HG03108 (cell line): ENCODE measurements at regions not wholly inside any gene's neighbourhood (a gene's known extent, or its start where the extent isn't known, plus 50 kb on each side); places are given as distances from the start of the nearest gene placed in this dataset.
"Not testable (repeated sequence)": the region's sequence is repeated elsewhere in the genome, so short reads cannot be mapped to it uniquely, and the experiment has no call there.

Experiments used
- ATAC-seq: cut with Tn5 transposase; IDR thresholded peaks from one replicate; pipeline ENCODE4 v1.9.1; 2021; ENCODE audit warnings: moderate library complexity; ENCODE audit not compliant: unreplicated experiment

- peak; percentile 71 for ATAC-seq
These were observed 414.7 kb upstream of the GHITM start for GRCh38 chr10:83724471-83725241.

DNA sequence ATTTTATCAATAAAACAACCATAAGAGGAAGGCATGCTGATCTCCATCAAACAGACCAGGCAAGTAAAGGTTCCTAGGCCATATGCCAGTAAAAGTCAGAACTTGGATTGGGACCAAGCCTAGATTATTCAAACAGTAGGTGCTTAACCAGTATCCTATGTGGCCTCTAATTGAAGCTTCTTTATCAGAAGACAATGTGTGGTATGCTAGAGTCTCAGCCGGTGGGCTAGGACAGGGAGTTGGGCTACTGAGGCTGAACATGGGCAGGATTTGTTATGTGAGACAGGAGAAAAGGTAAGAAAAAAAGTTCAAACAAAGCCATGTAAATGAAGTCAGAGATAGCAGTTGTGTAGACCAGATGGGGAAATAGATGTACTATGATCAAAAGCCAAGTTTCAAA is 413.7 kb upstream of the GHITM start:
- ATAC-seq: no peak

- ATAC-seq: no peak
These were observed 405.0 kb upstream of the GHITM start for GRCh38 chr10:83734278-83734677.

GRCh38 chr10:83736008-83736407 is 403.3 kb upstream of the GHITM start:
- no peak for ATAC-seq

- ATAC-seq: no peak
These were observed 388.7 kb upstream of the GHITM start for GRCh38 chr10:83750604-83751003.

DNA sequence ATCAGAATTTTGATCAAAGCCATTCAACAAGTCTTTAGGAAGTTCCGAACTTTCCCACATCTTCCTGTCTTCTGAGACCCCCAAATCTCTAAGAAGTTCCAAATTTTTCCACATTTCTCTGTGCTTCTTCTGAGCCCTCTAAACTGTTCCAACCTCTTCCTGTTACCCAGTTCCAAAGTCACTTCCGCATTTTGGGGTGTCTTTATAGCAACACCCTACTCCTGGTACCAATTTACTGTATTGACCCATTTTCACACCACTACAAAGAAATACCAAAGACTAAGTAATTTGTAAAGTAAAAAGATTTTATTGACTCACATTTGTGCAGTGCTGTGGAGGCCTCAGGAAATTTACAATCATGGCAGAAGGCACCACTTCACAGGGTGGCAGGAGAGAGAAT is 385.8 kb upstream of the GHITM start:
- no peak for ATAC-seq

DNA sequence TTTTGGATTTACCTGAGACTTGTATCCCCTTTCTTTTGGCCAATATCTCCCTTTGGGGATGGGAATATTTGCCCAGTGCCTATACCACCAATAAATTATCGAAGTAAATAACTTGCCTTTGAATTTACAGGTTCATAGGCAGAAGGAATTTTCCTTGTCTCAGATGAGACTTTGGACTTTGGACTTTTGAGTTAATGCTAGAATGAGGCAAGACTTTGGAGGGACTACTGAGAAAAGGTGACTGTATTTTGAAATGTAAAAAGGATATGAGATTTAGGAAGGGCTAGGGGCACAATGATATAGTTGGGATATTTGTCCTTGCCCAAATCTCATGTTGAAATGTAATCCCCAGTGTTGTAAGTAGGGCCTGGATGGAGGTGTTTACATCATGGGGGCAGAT is 384.5 kb upstream of the GHITM start:
- ATAC-seq: no peak

- ATAC-seq: no peak
These were observed 379.2 kb upstream of the GHITM start for GRCh38 chr10:83760142-83760541.

GRCh38 chr10:83764666-83765065 is 374.6 kb upstream of the GHITM start:
- ATAC-seq: no peak

- no peak for ATAC-seq
These were observed 373.6 kb upstream of the GHITM start for GRCh38 chr10:83765731-83766130.

DNA sequence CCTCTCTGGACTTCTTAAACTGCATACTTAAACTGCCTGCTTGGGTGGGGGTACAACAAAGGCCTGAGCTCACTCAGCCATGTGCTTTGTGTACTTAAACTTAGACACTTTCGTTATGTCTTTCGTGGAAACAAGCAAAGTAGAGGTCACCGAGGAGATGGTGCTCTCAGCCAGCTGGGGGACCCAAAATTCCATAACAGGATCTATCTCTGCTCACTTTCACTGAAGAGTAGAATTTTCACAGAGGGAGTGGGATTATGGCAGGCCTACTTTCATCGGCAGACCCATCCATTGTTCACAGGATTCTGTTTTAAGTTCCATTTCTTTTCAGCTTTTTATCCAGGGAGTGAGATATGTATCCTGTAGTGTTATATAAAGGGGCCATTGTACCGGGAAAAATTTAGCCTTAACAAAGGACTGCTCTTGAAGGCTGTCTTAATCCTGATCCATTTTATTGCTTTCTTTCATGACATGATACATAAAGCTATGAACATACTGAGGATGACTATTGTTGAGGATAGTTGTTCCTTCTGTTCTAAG is 370.0 kb upstream of the GHITM start:
- no peak for ATAC-seq

GRCh38 chr10:83786701-83787100 is 352.6 kb upstream of the GHITM start:
- not testable (repeated sequence) for ATAC-seq

DNA sequence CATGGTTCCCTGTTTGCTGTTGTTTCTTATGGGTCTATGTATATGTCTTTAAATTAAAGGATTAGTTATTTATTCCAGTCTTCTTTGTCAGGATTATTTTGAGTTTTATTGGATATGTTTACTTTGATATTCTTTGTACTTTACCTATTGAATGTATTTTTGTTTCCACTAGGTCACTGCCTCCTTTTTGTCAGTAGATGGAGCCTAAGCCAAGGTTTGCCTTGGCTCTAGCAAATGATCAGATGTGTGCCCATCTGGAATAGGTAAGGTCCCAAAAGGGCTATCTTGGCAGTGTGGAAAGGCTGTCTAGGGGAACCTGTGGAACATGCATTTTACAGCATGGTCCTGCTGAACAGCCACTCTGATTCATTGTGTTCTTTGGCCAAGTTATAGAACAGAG is 337.3 kb upstream of the GHITM start:
- ATAC-seq: no peak

GRCh38 chr10:83806717-83807116 is 332.6 kb upstream of the GHITM start:
- no peak for ATAC-seq

GRCh38 chr10:83809001-83809400 is 330.3 kb upstream of the GHITM start:
- ATAC-seq: no peak

GRCh38 chr10:83816942-83817341 is 322.4 kb upstream of the GHITM start:
- no peak for ATAC-seq

DNA sequence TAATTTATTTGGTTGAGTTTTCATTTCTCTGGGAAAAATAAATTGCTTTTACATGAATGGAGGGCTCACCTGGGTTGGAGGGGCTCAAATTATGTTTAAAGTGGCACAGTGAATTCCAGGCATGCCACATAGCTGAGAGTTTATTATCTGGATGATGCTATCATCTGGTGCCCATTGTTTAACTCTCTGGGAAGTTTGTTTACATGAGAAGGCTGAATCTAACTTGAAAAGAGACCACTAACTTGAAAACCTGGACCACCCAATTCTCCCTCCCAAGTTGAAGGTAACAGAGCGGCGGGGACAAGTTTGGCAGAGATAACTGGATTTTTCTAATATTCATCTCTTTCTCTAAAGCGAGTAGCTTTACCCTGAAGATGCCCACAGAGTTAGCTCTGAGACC is 321.5 kb upstream of the GHITM start:
- ATAC-seq: no peak

GRCh38 chr10:83819609-83820008 is 319.7 kb upstream of the GHITM start:
- ATAC-seq: no peak

DNA sequence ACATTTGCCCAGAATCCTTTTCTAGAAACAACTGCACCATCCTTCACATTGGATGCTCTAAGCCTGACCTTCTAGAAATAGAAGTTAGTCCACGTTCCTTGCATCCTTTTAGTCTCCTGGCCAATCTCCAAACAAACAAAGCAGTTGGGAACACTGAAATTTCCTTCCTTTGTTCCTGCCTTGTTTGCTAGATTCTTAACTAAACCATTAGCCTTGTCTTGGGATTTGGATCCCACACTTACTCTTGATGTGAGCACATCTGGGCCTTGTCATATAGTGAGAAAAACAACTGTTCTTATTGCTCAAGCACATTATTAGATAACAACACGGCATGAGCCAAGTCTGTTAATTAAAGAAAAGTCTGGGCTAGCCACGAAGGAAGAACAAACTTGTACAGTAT is 319.3 kb upstream of the GHITM start:
- no peak for ATAC-seq

DNA sequence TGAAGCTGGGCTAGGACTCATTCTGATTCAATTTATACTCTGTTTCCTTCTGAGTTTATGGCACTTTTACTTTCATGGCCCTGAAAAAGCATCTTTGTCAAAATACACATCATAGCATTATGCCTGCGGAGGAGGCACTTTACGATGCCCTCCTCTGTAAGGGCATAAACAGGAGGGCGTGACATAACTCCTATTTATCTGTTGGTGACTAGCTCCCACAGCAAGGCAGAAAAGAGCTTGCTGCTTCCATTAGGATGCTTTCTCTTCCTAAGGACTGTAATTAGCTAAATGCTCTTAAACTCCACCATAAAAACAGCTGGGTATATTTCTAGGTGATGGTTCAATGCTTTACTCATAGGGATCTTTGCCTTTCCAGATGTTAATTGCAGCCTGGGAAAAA is 315.2 kb upstream of the GHITM start:
- ATAC-seq: no peak

DNA sequence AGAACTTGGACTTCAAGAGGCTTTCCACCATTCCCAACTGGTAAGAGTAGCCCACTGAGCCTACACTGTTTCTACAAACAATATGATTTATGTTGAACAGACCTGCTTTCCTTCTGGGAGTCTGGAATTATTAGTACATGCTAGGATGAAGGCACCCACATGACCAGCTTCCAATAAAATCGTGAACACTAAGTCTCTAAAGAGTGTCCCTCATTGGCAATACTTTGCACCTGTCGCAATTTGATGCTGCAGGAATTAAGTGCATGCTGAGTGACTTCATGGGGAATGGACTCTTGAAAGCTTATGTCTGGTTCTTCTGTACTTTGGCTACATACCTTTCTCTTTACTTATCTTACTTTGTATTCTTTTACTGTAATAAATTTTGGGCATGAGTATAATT is 305.2 kb upstream of the GHITM start:
- ATAC-seq: no peak

GRCh38 chr10:83835945-83836745 is 303.2 kb upstream of the GHITM start:
- no peak for ATAC-seq
